ENCODE measurements at regions not wholly inside any gene's neighbourhood (a gene's known extent, or its start where the extent isn't known, plus 50 kb on each side); places are given as distances from the start of the nearest gene placed in this dataset.

GRCh38 chr21:40938611-40939010, 91.7 kb upstream of the DSCAM start:
- Histone ChIP-seq H3K36me3 (no peaks in the 10 kb centered on the region), H3K27ac (no peak overlapping the region), H3K4me3 (no peak overlapping the region), H3K4me1 (no peaks in the 10 kb centered on the region), H3K27me3 (no peaks in the 10 kb centered on the region), H3K9me3 (no peaks in the 10 kb centered on the region)
- TF ChIP-seq CTCF (IDR thresholded peaks at IDR 0.05) (no peak), POLR2A (IDR thresholded peaks at IDR 0.05) (no peak)
- no peak for DNase-seq
- intact Hi-C loops (cut with DNase I; ENCODE audit: low total_unique reads) = no loop called here

- Histone ChIP-seq H3K27ac (no peak overlapping the region), H3K36me3 (no peaks in the 10 kb centered on the region), H3K9me3 (no peaks in the 10 kb centered on the region), H3K4me3 (no peak overlapping the region), H3K4me1 (no peaks in the 10 kb centered on the region), H3K27me3 (no peaks in the 10 kb centered on the region)
- intact Hi-C loops (cut with DNase I; ENCODE audit: low total_unique reads) = no loop called here
- no peak for TF ChIP-seq CTCF (IDR thresholded peaks at IDR 0.05)
- TF ChIP-seq POLR2A (IDR thresholded peaks at IDR 0.05) = no peak
- no peak for DNase-seq
These were observed 100.8 kb upstream of the DSCAM start for GRCh38 chr21:40947713-40948112.

- intact Hi-C loops (cut with DNase I; ENCODE audit: low total_unique reads) = no loop called here
These were observed 104.0 kb upstream of the DSCAM start for GRCh38 chr21:40950970-40951369.

GRCh38 chr21:40952551-40953323, 105.8 kb upstream of the DSCAM start:
- H3K9me3 ChIP-seq = no peaks in the 10 kb centered on the region
- H3K27me3 ChIP-seq = no peaks in the 10 kb centered on the region
- H3K36me3 ChIP-seq = no peaks in the 10 kb centered on the region
- no peaks in the 10 kb centered on the region for H3K4me1 ChIP-seq
- DNase-seq = no peak
- H3K27ac ChIP-seq = no peak overlapping the region
- no peak for TF ChIP-seq CTCF (IDR thresholded peaks at IDR 0.05)
- TF ChIP-seq POLR2A (IDR thresholded peaks at IDR 0.05) = no peak
- intact Hi-C loops (cut with DNase I; ENCODE audit: low total_unique reads) = no loop called here
- no peak overlapping the region for H3K4me3 ChIP-seq

More at GRCh38 chr21:40950970-40951369, 104.0 kb upstream of the DSCAM start:
- TF ChIP-seq CTCF (IDR thresholded peaks at IDR 0.05) (no peak), POLR2A (IDR thresholded peaks at IDR 0.05) (no peak)
- Histone ChIP-seq H3K36me3 (no peaks in the 10 kb centered on the region), H3K9me3 (no peaks in the 10 kb centered on the region), H3K4me3 (no peak overlapping the region), H3K4me1 (no peaks in the 10 kb centered on the region), H3K27me3 (no peaks in the 10 kb centered on the region), H3K27ac (no peak overlapping the region)
- DNase-seq = no peak

- DNase-seq = no peak
- Histone ChIP-seq H3K4me3 (no peak overlapping the region), H3K27ac (no peak overlapping the region), H3K27me3 (no peaks in the 10 kb centered on the region), H3K36me3 (no peaks in the 10 kb centered on the region), H3K4me1 (no peaks in the 10 kb centered on the region), H3K9me3 (no peaks in the 10 kb centered on the region)
- no peak for TF ChIP-seq CTCF (IDR thresholded peaks at IDR 0.05)
- intact Hi-C loops (cut with DNase I; ENCODE audit: low total_unique reads) = no loop called here
These were observed 117.7 kb upstream of the DSCAM start for GRCh38 chr21:40964691-40965090.
